ENCODE measurements at regions not wholly inside any gene's neighbourhood (a gene's known extent, or its start where the extent isn't known, plus 50 kb on each side); places are given as distances from the start of the nearest gene placed in this dataset.

- Histone ChIP-seq H3K4me1 (peaks cover 0 to 12% (median 0%) of the 10 kb centered on the region in 12 donors), H3K9me3 (no peaks in the 10 kb centered on the region), H3K27me3 (peaks cover 0 to 14% (median 0%) of the 10 kb centered on the region in 9 donors), H3K4me3 (no peak overlapping the region), H3K27ac (peak overlapping the region in 4 of 12 donors; percentile 8 to 30 (median 26)), H3K36me3 (no peaks in the 10 kb centered on the region)
- DNase-seq, result no peak
- ATAC-seq, result no peak
- intact Hi-C loops (cut with DNase I), result no loop called here
- TF ChIP-seq POLR2A (IDR thresholded peaks at IDR 0.05) (no peak), CTCF (IDR thresholded peaks at IDR 0.05) (no peak)
- 59 to 68% (median 61%) methylated on average over 11 of the region's 11 CpGs for WGBS, 4 donors
Measured at GRCh38 chr2:20917719-20918572, 95.0 kb upstream of the LDAH start.

GRCh38 chr2:20917287-20917660 lies 94.4 kb upstream of the LDAH start:
- intact Hi-C loops (cut with DNase I), result no loop called here
- H3K9me3 ChIP-seq, result no peaks in the 10 kb centered on the region
- ATAC-seq (no peak), DNase-seq (no peak)
- WGBS, 4 donors, result 62 to 69% (median 66%) methylated on average over 7 to 8 of the region's 8 CpGs
- H3K36me3 ChIP-seq, result no peaks in the 10 kb centered on the region
- H3K27me3 ChIP-seq, result peaks cover 0 to 14% (median 0%) of the 10 kb centered on the region in 9 donors
- TF ChIP-seq POLR2A (IDR thresholded peaks at IDR 0.05) (no peak), CTCF (IDR thresholded peaks at IDR 0.05) (no peak)
- H3K4me3 ChIP-seq, result no peak overlapping the region
- peaks cover 0 to 12% (median 0%) of the 10 kb centered on the region in 12 donors for H3K4me1 ChIP-seq
- H3K27ac ChIP-seq, result peak overlapping the region in 2 of 12 donors; percentile 27 to 30

- Histone ChIP-seq H3K27me3 (peaks cover 0 to 14% (median 0%) of the 10 kb centered on the region in 9 donors), H3K4me3 (no peak overlapping the region), H3K36me3 (no peaks in the 10 kb centered on the region), H3K9me3 (no peaks in the 10 kb centered on the region), H3K4me1 (peaks cover 0 to 12% (median 0%) of the 10 kb centered on the region in 12 donors), H3K27ac (no peak overlapping the region)
- DNase-seq, result no peak
- TF ChIP-seq CTCF (IDR thresholded peaks at IDR 0.05) (peak in 3 of 12 donors; percentile 10 to 25 (median 23)), POLR2A (IDR thresholded peaks at IDR 0.05) (no peak)
- 39 to 48% (median 41%) methylated on average over 7 of the region's 7 CpGs for WGBS, 4 donors
- peak in 3 of 4 donors; percentile 66 to 73 (median 69) for ATAC-seq
- intact Hi-C loops (cut with DNase I), result no loop called here
Measured at GRCh38 chr2:20916604-20917286, 93.8 kb upstream of the LDAH start.

- H3K9me3 ChIP-seq, result no peaks in the 10 kb centered on the region
- peaks cover 0 to 12% (median 0%) of the 10 kb centered on the region in 12 donors for H3K4me1 ChIP-seq
- 60 to 70% (median 65%) methylated on average over 4 of the region's 4 CpGs for WGBS, 4 donors
- H3K27ac ChIP-seq, result no peak overlapping the region
- TF ChIP-seq POLR2A (IDR thresholded peaks at IDR 0.05), result no peak
- TF ChIP-seq CTCF (IDR thresholded peaks at IDR 0.05), result no peak
- DNase-seq (no peak), ATAC-seq (no peak)
- intact Hi-C loops (cut with DNase I), result no loop called here
- H3K4me3 ChIP-seq, result no peak overlapping the region
- H3K36me3 ChIP-seq, result no peaks in the 10 kb centered on the region
- H3K27me3 ChIP-seq, result peaks cover 0 to 14% (median 0%) of the 10 kb centered on the region in 9 donors
Measured at GRCh38 chr2:20915271-20915670, 92.4 kb upstream of the LDAH start.

Measured in heart left ventricle (tissue), 16 donors.